HFFc6 (cell line): ENCODE measurements at regions not wholly inside any gene's neighbourhood (a gene's known extent, or its start where the extent isn't known, plus 50 kb on each side); places are given as distances from the start of the nearest gene placed in this dataset.

ENCODE experiments used
- DNase-seq: peaks from one replicate; pipeline ENCODE4 v3.0.0-alpha.2; 2018
- H3K27ac Mint-ChIP-seq: 2 replicates; pipeline ENCODE4 v1.8.0; 2020; ENCODE audit warnings: mild to moderate bottlenecking, mixed read lengths
- H3K27me3 Mint-ChIP-seq: 2 replicates; pipeline ENCODE4 v1.8.0; 2021; ENCODE audit warnings: mild to moderate bottlenecking, moderate library complexity, mixed read lengths; ENCODE audit not compliant: insufficient read depth
- H3K36me3 Mint-ChIP-seq: 2 replicates; pipeline ENCODE4 v1.8.0; 2021; ENCODE audit warnings: low read depth, mixed read lengths
- H3K4me1 Mint-ChIP-seq: 2 replicates; pipeline ENCODE4 v1.8.0; 2020; ENCODE audit warnings: low read depth, mixed read lengths
- H3K4me3 Mint-ChIP-seq: 2 replicates; pipeline ENCODE4 v1.8.0; 2020; ENCODE audit warnings: mild to moderate bottlenecking, moderate library complexity, mixed read lengths
- H3K9me3 Mint-ChIP-seq: 2 replicates; pipeline ENCODE4 v1.8.0; 2020; ENCODE audit warnings: mild to moderate bottlenecking, mixed read lengths
- CTCF ChIP-seq: fragments of 200-600 bp; sonication (generic); IDR thresholded peaks from 2 replicates; pipeline ENCODE4 v1.5.0; 2021; ENCODE audit warnings: antibody characterized with exemption, mild to moderate bottlenecking

- TF ChIP-seq CTCF, result no peak
- Mint-ChIP-seq H3K27me3 (peaks cover 1% of the 10 kb centered on the region; the same call in 1 of the 2 replicates), H3K36me3 (0 out of 2 replicates have a peak, but pooled peaks cover 5% of the 10 kb centered on the region), H3K27ac (no peak overlapping the region), H3K9me3 (peaks cover 4% of the 10 kb centered on the region; the same call in 1 of the 2 replicates), H3K4me3 (no peak overlapping the region), H3K4me1 (peaks cover 15% of the 10 kb centered on the region)
- DNase-seq, result no peak
Observed at GRCh38 chr15:100738614-100739013, 136.2 kb downstream of the ASB7 start.

GRCh38 chr15:100740138-100740537, 137.7 kb downstream of the ASB7 start:
- no peak for TF ChIP-seq CTCF
- DNase-seq, result no peak
- Mint-ChIP-seq H3K4me1 (0 out of 2 replicates have a peak, but pooled peaks cover under 1% of the 10 kb centered on the region), H3K27me3 (peaks cover 3% of the 10 kb centered on the region), H3K4me3 (no peak overlapping the region), H3K9me3 (no peaks in the 10 kb centered on the region), H3K27ac (no peak overlapping the region), H3K36me3 (no peaks in the 10 kb centered on the region)

- H3K9me3 Mint-ChIP-seq, result peaks cover 19% of the 10 kb centered on the region
- no peak overlapping the region for H3K27ac Mint-ChIP-seq
- no peak for DNase-seq
- peaks cover 5% of the 10 kb centered on the region; the same call in 1 of the 2 replicates for H3K27me3 Mint-ChIP-seq
- H3K36me3 Mint-ChIP-seq, result peaks cover 9% of the 10 kb centered on the region
- no peak for TF ChIP-seq CTCF
- no peaks in the 10 kb centered on the region for H3K4me1 Mint-ChIP-seq
- H3K4me3 Mint-ChIP-seq, result no peak overlapping the region
Observed at GRCh38 chr15:100751585-100751984, 128.0 kb upstream of the ALDH1A3 start.

GRCh38 chr15:100753503-100753902, 126.1 kb upstream of the ALDH1A3 start:
- Mint-ChIP-seq H3K27me3 (no peaks in the 10 kb centered on the region; the same call in 1 of the 2 replicates), H3K9me3 (peaks cover 5% of the 10 kb centered on the region; the same call in 1 of the 2 replicates)
- no peak for TF ChIP-seq CTCF

GRCh38 chr15:100757661-100758060, 122.0 kb upstream of the ALDH1A3 start:
- Mint-ChIP-seq H3K27ac (no peak overlapping the region), H3K4me1 (peaks cover 21% of the 10 kb centered on the region), H3K36me3 (no peaks in the 10 kb centered on the region), H3K4me3 (no peak overlapping the region), H3K27me3 (peaks cover 5% of the 10 kb centered on the region), H3K9me3 (no peaks in the 10 kb centered on the region)
- no peak for TF ChIP-seq CTCF
- DNase-seq, result no peak

More at GRCh38 chr15:100753503-100753902, 126.1 kb upstream of the ALDH1A3 start:
- Mint-ChIP-seq H3K36me3 (no peaks in the 10 kb centered on the region; the same call in 1 of the 2 replicates), H3K27ac (no peak overlapping the region), H3K4me3 (no peak overlapping the region), H3K4me1 (peaks cover under 1% of the 10 kb centered on the region)
- DNase-seq, result no peak

GRCh38 chr15:100758555-100758954, 121.1 kb upstream of the ALDH1A3 start:
- peak overlapping the region; percentile 65 for H3K4me3 Mint-ChIP-seq
- peaks cover 5% of the 10 kb centered on the region for H3K27me3 Mint-ChIP-seq
- peaks cover 26% of the 10 kb centered on the region for H3K4me1 Mint-ChIP-seq
- H3K9me3 Mint-ChIP-seq, result no peaks in the 10 kb centered on the region
- H3K36me3 Mint-ChIP-seq, result no peaks in the 10 kb centered on the region
- no peak for DNase-seq
- H3K27ac Mint-ChIP-seq, result peak overlapping the region; percentile 46
- TF ChIP-seq CTCF, result no peak
